ENCODE measurements at regions not wholly inside any gene's neighbourhood (a gene's known extent, or its start where the extent isn't known, plus 50 kb on each side); places are given as distances from the start of the nearest gene placed in this dataset.

GRCh38 chr20:6920991-6921613 lies 153.6 kb downstream of the BMP2 start:
- H3K4me3 Mint-ChIP-seq (ENCODE audit: unreplicated experiment): peak overlapping the region; percentile 34
- H3K4me1 Mint-ChIP-seq (ENCODE audit: low read depth, unreplicated experiment): peaks cover 25% of the 10 kb centered on the region
- no peak for DNase-seq
- H3K27ac Mint-ChIP-seq (ENCODE audit: unreplicated experiment): peak overlapping the region; percentile 81
- no peaks in the 10 kb centered on the region for H3K27me3 Mint-ChIP-seq (ENCODE audit: unreplicated experiment)
- H3K36me3 Mint-ChIP-seq (ENCODE audit: unreplicated experiment): no peaks in the 10 kb centered on the region
- H3K9me3 Mint-ChIP-seq (ENCODE audit: unreplicated experiment): peaks cover 4% of the 10 kb centered on the region
- TF ChIP-seq, protein P1, sequence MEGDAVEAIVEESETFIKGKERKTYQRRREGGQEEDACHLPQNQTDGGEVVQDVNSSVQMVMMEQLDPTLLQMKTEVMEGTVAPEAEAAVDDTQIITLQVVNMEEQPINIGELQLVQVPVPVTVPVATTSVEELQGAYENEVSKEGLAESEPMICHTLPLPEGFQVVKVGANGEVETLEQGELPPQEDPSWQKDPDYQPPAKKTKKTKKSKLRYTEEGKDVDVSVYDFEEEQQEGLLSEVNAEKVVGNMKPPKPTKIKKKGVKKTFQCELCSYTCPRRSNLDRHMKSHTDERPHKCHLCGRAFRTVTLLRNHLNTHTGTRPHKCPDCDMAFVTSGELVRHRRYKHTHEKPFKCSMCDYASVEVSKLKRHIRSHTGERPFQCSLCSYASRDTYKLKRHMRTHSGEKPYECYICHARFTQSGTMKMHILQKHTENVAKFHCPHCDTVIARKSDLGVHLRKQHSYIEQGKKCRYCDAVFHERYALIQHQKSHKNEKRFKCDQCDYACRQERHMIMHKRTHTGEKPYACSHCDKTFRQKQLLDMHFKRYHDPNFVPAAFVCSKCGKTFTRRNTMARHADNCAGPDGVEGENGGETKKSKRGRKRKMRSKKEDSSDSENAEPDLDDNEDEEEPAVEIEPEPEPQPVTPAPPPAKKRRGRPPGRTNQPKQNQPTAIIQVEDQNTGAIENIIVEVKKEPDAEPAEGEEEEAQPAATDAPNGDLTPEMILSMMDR (IDR thresholded peaks at IDR 0.05; ENCODE audit: partially characterized antibody, unreplicated experiment): no peak

- H3K4me3 Mint-ChIP-seq (ENCODE audit: unreplicated experiment): peak overlapping the region; percentile 34
- TF ChIP-seq, protein P1 (IDR thresholded peaks at IDR 0.05; ENCODE audit: partially characterized antibody, unreplicated experiment): no peak
- H3K9me3 Mint-ChIP-seq (ENCODE audit: unreplicated experiment): peaks cover 7% of the 10 kb centered on the region
- H3K27ac Mint-ChIP-seq (ENCODE audit: unreplicated experiment): peak overlapping the region; percentile 81
- H3K4me1 Mint-ChIP-seq (ENCODE audit: low read depth, unreplicated experiment): peaks cover 25% of the 10 kb centered on the region
- H3K36me3 Mint-ChIP-seq (ENCODE audit: unreplicated experiment): peaks cover 4% of the 10 kb centered on the region
- no peak for DNase-seq
- peaks cover 2% of the 10 kb centered on the region for H3K27me3 Mint-ChIP-seq (ENCODE audit: unreplicated experiment)
Observed at GRCh38 chr20:6921717-6922386, 154.4 kb downstream of the BMP2 start.

DNA sequence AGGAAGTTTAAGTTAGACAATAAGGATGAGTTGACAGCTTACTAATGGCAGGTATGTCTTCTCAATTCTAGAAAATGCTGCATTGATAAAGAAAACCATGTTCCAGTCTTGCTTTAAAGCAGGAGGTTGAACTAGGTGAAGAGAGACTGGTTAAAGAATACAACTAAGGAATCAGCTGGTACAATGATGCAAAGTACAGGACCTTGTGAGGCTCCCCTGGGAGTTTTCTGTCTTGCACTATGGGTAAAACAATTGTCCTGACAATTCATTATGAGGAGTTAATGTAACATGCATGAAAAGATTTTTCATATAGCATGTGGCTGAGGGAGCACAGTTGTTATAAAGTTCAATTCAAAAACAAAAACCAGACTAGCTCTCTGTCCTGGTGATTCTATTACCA lies 157.2 kb downstream of the BMP2 start:
- H3K4me3 Mint-ChIP-seq (ENCODE audit: unreplicated experiment): no peak overlapping the region
- H3K4me1 Mint-ChIP-seq (ENCODE audit: low read depth, unreplicated experiment): peaks cover 20% of the 10 kb centered on the region
- no peak for DNase-seq
- H3K9me3 Mint-ChIP-seq (ENCODE audit: unreplicated experiment): peaks cover 5% of the 10 kb centered on the region
- peaks cover 8% of the 10 kb centered on the region for H3K36me3 Mint-ChIP-seq (ENCODE audit: unreplicated experiment)
- no peak overlapping the region for H3K27ac Mint-ChIP-seq (ENCODE audit: unreplicated experiment)
- TF ChIP-seq, protein P1 (IDR thresholded peaks at IDR 0.05; ENCODE audit: partially characterized antibody, unreplicated experiment): no peak
- H3K27me3 Mint-ChIP-seq (ENCODE audit: unreplicated experiment): peaks cover 2% of the 10 kb centered on the region

GRCh38 chr20:6925744-6926278 lies 158.3 kb downstream of the BMP2 start:
- no peak overlapping the region for H3K27ac Mint-ChIP-seq (ENCODE audit: unreplicated experiment)
- H3K9me3 Mint-ChIP-seq (ENCODE audit: unreplicated experiment): peaks cover 2% of the 10 kb centered on the region
- no peak for DNase-seq
- TF ChIP-seq, protein P1 (IDR thresholded peaks at IDR 0.05; ENCODE audit: partially characterized antibody, unreplicated experiment): no peak
- peaks cover 2% of the 10 kb centered on the region for H3K27me3 Mint-ChIP-seq (ENCODE audit: unreplicated experiment)
- H3K36me3 Mint-ChIP-seq (ENCODE audit: unreplicated experiment): peaks cover 8% of the 10 kb centered on the region
- no peak overlapping the region for H3K4me3 Mint-ChIP-seq (ENCODE audit: unreplicated experiment)
- peaks cover 15% of the 10 kb centered on the region for H3K4me1 Mint-ChIP-seq (ENCODE audit: low read depth, unreplicated experiment)

GRCh38 chr20:6940048-6940447 lies 172.6 kb downstream of the BMP2 start:
- TF ChIP-seq, protein P1 (IDR thresholded peaks at IDR 0.05; ENCODE audit: partially characterized antibody, unreplicated experiment): peak; percentile 75
- DNase-seq: peak; percentile 37
- Mint-ChIP-seq H3K4me1 (ENCODE audit: low read depth, unreplicated experiment) (no peaks in the 10 kb centered on the region), H3K27ac (ENCODE audit: unreplicated experiment) (no peak overlapping the region), H3K9me3 (ENCODE audit: unreplicated experiment) (no peaks in the 10 kb centered on the region), H3K27me3 (ENCODE audit: unreplicated experiment) (no peaks in the 10 kb centered on the region), H3K36me3 (ENCODE audit: unreplicated experiment) (no peaks in the 10 kb centered on the region), H3K4me3 (ENCODE audit: unreplicated experiment) (no peak overlapping the region)
